A673 (cell line): ENCODE measurements at regions not wholly inside any gene's neighbourhood (a gene's known extent, or its start where the extent isn't known, plus 50 kb on each side); places are given as distances from the start of the nearest gene placed in this dataset.
A peak's percentile ranks its signal among the peaks of the same experiment; 100 is the strongest.

ENCODE experiments used
- BruUV-seq: library from RNA; stranded (reverse); fragments of 400-500 nt; replicated peaks from 2 replicates; lab custom pipeline; 2021; lab: Mats Ljungman, UMichigan
- CTCF ChIA-PET: fragments of 300-600 bp; sonication (Branson Sonifier 250); formaldehyde crosslinking; loops from one replicate; lab custom pipeline; 2022; ENCODE audit warnings: antibody characterized with exemption; lab: Charles Lee
- POLR2A ChIA-PET: fragments of 300-600 bp; sonication (Branson Sonifier 250); formaldehyde crosslinking; loops from one replicate; lab custom pipeline; 2022; ENCODE audit warnings: antibody characterized with exemption; ENCODE audit not compliant: low non-redundant PET; lab: Charles Lee
- DNase-seq: peaks from one replicate; pipeline ENCODE4 v3.0.0-alpha.2; 2015; ENCODE audit warnings: low spot score
- H3K27ac ChIP-seq: fragments of 200-600 bp; sonication (generic); 2 replicates; pipeline ENCODE4 v1.5.1; 2016; ENCODE audit warnings: mixed run types, low read depth, mild to moderate bottlenecking, mixed read lengths, antibody characterized with exemption, low read length; ENCODE audit not compliant: poor library complexity, severe bottlenecking
- H3K27me3 ChIP-seq: fragments of 200-600 bp; sonication (generic); replicated peaks from 2 replicates; pipeline ENCODE4 v1.6.1; 2017; ENCODE audit warnings: mixed run types, low read depth, mild to moderate bottlenecking, mixed read lengths, antibody characterized with exemption, low read length; ENCODE audit not compliant: insufficient read depth, poor library complexity
- H3K36me3 ChIP-seq: fragments of 200-600 bp; sonication (generic); 2 replicates; pipeline ENCODE4 v1.6.1; 2016; ENCODE audit warnings: mixed run types, mild to moderate bottlenecking, mixed read lengths, antibody characterized with exemption, low read length; ENCODE audit not compliant: insufficient read depth, poor library complexity, severe bottlenecking
- H3K4me1 ChIP-seq: fragments of 200-600 bp; sonication (generic); 2 replicates; pipeline ENCODE4 v1.6.1; 2017; ENCODE audit warnings: mixed run types, mild to moderate bottlenecking, mixed read lengths, antibody characterized with exemption, low read length; ENCODE audit not compliant: insufficient read depth, poor library complexity, severe bottlenecking
- H3K4me3 ChIP-seq: fragments of 200-600 bp; sonication (generic); 2 replicates; pipeline ENCODE4 v1.5.1; 2016; ENCODE audit warnings: low read depth, mixed run types, mild to moderate bottlenecking, mixed read lengths, low read length; ENCODE audit not compliant: poor library complexity, severe bottlenecking
- H3K9me3 ChIP-seq: fragments of 200-600 bp; sonication (generic); 2 replicates; pipeline ENCODE4 v1.6.1; 2016; ENCODE audit warnings: mixed run types, low read depth, mild to moderate bottlenecking, mixed read lengths, antibody characterized with exemption, low read length; ENCODE audit not compliant: poor library complexity, severe bottlenecking
- EZH2 ChIP-seq: fragments of 200-600 bp; sonication (generic); IDR thresholded peaks from 2 replicates; pipeline ENCODE4 v1.6.1; 2017; ENCODE audit warnings: borderline replicate concordance, low read depth, mild to moderate bottlenecking, mixed read lengths, antibody characterized with exemption, low read length; ENCODE audit not compliant: poor library complexity, severe bottlenecking
- intact Hi-C: fragments of 100-400 bp; cut with micrococcal nuclease; formaldehyde crosslinking; loops from one replicate; pipeline ENCODE4 v1.10.0; 2022; ENCODE audit not compliant: unreplicated experiment
- TF ChIP-seq, protein P1 (sequence below): fragments of 300-800, 200-600 bp; sonication (generic); conservative IDR thresholded peaks from 2 replicates; pipeline ENCODE4 v1.5.1; 2017; ENCODE audit warnings: low read depth, mild to moderate bottlenecking, antibody characterized with exemption, low read length, moderate library complexity, mixed read lengths

DNA sequence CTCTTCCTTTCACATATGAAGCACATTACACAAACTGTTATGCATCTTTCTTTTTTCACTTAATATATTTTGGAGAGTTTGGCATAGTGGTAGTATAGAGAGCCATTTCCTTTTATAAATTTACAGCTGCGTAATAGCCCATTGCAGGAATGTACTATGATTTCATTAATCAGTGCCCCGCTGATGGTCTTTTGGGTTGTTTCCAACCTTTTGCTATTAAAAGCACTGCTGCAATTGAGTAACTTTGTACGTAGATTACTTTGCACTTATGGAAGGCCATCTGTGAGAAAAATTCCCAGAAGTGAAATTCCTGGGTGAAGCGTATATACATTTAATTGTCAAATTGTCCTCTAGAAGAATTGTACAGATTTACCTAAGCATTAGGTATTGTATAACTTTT is 565.3 kb upstream of the ZNF804A start:
- Histone ChIP-seq H3K9me3 (no peaks in the 10 kb centered on the region), H3K36me3 (no peaks in the 10 kb centered on the region), H3K4me3 (no peak overlapping the region), H3K27me3 (no peaks in the 10 kb centered on the region), H3K4me1 (no peaks in the 10 kb centered on the region), H3K27ac (no peak overlapping the region)
- no peak for TF ChIP-seq EZH2
- TF ChIP-seq, protein P1, sequence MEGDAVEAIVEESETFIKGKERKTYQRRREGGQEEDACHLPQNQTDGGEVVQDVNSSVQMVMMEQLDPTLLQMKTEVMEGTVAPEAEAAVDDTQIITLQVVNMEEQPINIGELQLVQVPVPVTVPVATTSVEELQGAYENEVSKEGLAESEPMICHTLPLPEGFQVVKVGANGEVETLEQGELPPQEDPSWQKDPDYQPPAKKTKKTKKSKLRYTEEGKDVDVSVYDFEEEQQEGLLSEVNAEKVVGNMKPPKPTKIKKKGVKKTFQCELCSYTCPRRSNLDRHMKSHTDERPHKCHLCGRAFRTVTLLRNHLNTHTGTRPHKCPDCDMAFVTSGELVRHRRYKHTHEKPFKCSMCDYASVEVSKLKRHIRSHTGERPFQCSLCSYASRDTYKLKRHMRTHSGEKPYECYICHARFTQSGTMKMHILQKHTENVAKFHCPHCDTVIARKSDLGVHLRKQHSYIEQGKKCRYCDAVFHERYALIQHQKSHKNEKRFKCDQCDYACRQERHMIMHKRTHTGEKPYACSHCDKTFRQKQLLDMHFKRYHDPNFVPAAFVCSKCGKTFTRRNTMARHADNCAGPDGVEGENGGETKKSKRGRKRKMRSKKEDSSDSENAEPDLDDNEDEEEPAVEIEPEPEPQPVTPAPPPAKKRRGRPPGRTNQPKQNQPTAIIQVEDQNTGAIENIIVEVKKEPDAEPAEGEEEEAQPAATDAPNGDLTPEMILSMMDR, result no peak
- ChIA-PET CTCF (no interaction called here), POLR2A (no interaction called here)
- intact Hi-C loops, result no loop called here
- no TSS peak for BruUV-seq
- peak; percentile 7 for DNase-seq

DNA sequence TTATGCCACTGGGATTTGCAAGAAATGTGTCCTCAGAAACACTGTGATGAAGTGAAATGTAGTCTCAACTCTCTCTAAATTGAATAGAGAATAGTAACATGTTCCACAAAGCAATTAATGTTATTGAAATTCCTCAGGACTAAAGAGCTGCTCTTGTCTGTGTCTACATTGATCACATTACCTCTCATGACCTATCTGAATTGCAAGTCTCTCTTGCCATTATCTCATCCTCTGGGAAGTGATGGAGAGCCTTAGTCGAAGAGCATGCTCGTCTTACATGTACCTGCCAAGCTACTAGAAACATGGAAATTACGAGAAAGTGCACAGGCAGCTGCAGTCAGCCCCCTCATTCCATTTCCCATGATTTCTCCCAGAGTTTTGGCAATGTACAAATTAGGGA is 561.1 kb upstream of the ZNF804A start:
- DNase-seq, result no peak
- BruUV-seq, result no TSS peak
- ChIA-PET CTCF (no interaction called here), POLR2A (no interaction called here)
- Histone ChIP-seq H3K4me1 (no peaks in the 10 kb centered on the region), H3K4me3 (no peak overlapping the region), H3K36me3 (no peaks in the 10 kb centered on the region), H3K27ac (no peak overlapping the region), H3K9me3 (no peaks in the 10 kb centered on the region), H3K27me3 (no peaks in the 10 kb centered on the region)
- TF ChIP-seq, protein P1, result no peak
- no peak for TF ChIP-seq EZH2
- intact Hi-C loops, result no loop called here

DNA sequence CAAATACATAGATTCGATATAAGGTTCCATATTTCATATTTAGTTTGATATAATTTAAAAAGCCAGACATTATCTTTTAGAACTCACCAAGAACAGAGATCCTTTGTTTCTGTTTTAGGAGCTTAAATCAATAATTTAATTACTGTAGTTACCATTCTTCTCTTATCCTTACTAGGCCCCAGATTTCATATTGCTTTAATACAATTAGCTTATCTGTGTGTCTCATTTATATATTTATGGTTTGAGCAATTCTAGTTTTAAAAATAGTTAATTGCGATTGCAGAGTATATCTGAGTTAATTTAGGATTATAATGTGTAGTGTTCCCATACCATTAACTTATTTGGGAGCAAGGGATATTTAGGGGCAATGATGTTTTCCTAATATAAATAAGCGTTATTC is 558.8 kb upstream of the ZNF804A start:
- CTCF ChIA-PET, result no interaction called here
- intact Hi-C loops, result no loop called here

More for the DNA sequence above, 558.8 kb upstream of the ZNF804A start:
- DNase-seq, result no peak
- no peaks in the 10 kb centered on the region for H3K4me1 ChIP-seq
- no TSS peak for BruUV-seq
- H3K4me3 ChIP-seq, result no peak overlapping the region
- no peaks in the 10 kb centered on the region for H3K36me3 ChIP-seq
- POLR2A ChIA-PET, result no interaction called here
- H3K9me3 ChIP-seq, result no peaks in the 10 kb centered on the region
- H3K27me3 ChIP-seq, result no peaks in the 10 kb centered on the region
- no peak for TF ChIP-seq EZH2
- TF ChIP-seq, protein P1, result no peak
- no peak overlapping the region for H3K27ac ChIP-seq
